SK-N-SH (cell line): ENCODE measurements at regions not wholly inside any gene's neighbourhood (a gene's known extent, or its start where the extent isn't known, plus 50 kb on each side); places are given as distances from the start of the nearest gene placed in this dataset.

Experiments
- CTCF ChIA-PET: fragments of 300-600, 350-600 bp; formaldehyde crosslinking; extraction: SDS; loops from one replicate; lab custom pipeline; 2021; lab: Yijun Ruan, JAX
- POLR2A ChIA-PET: fragments of 350-600 bp; sonication (Branson Sonifier 250); formaldehyde crosslinking; extraction: SDS; loops from one replicate; lab custom pipeline; 2020; ENCODE audit warnings: antibody characterized with exemption, inconsistent platforms; lab: Yijun Ruan, JAX
- DNase-seq: peaks from one replicate; pipeline ENCODE4 v3.0.0; 2012
- H2AFZ ChIP-seq: fragments of 200-600 bp; sonication (generic); 2 replicates; pipeline ENCODE4 v1.8.1; 2016; ENCODE audit warnings: antibody characterized with exemption, mild to moderate bottlenecking, low read depth
- H3F3A ChIP-seq: fragments of 200-600 bp; sonication (generic); replicated peaks from 2 replicates; pipeline ENCODE3; 2016; ENCODE audit warnings: antibody characterized with exemption, mild to moderate bottlenecking; ENCODE audit not compliant: insufficient read depth
- H3K27ac ChIP-seq, 2 experiments: fragments of 200-500 bp in 1 of 2; fragments of 200-600 bp in 1 of 2; sonication (Bioruptor generic) in 1 of 2; sonication (generic), shearing (Covaris generic) in 1 of 2; 2 replicates each; pipeline versions ENCODE4 v1.5.1 to v1.6.1; 2014 to 2016; ENCODE audit warnings: low read depth in 2 of 2, inconsistent platforms in 1 of 2, low read length in 1 of 2, mild to moderate bottlenecking in 1 of 2, mixed read lengths in 1 of 2
- H3K27me3 ChIP-seq: fragments of 200-600 bp; sonication (generic), shearing (Covaris generic); 2 replicates; pipeline ENCODE4 v1.6.1; 2016; ENCODE audit warnings: mixed run types; ENCODE audit not compliant: insufficient read depth
- H3K36me3 ChIP-seq, 2 experiments: fragments of 200-500 bp in 1 of 2; fragments of 200-600 bp in 1 of 2; sonication (Bioruptor generic) in 1 of 2; sonication (generic) in 1 of 2; replicated peaks in 1 of 2; 2 replicates each; pipeline versions ENCODE3 to v1.5.1; 2014 to 2016; ENCODE audit warnings: low read length in 1 of 2, mild to moderate bottlenecking in 1 of 2; ENCODE audit not compliant: insufficient read depth in 2 of 2, control insufficient read depth in 1 of 2
- H3K4me1 ChIP-seq, 2 experiments: fragments of 200-500 bp in 1 of 2; fragments of 200-600 bp in 1 of 2; sonication (Bioruptor generic) in 1 of 2; sonication (generic), shearing (Covaris generic) in 1 of 2; 2 replicates each; pipeline versions ENCODE4 v1.5.1 to v1.6.1; 2014 to 2016; ENCODE audit warnings: low read depth in 1 of 2, low read length in 1 of 2, mixed run types in 1 of 2; ENCODE audit not compliant: insufficient read depth in 2 of 2, control insufficient read depth in 1 of 2
- H3K4me2 ChIP-seq: fragments of 200-600 bp; sonication (generic), shearing (Covaris generic); 2 replicates; pipeline ENCODE4 v1.6.1; 2017; ENCODE audit warnings: mixed run types
- H3K4me3 ChIP-seq, 2 experiments: fragments of 200-500 bp in 1 of 2; fragments of 200-600 bp in 1 of 2; sonication (Bioruptor generic) in 1 of 2; sonication (generic), shearing (Covaris generic) in 1 of 2; 2 replicates each; pipeline versions ENCODE4 v1.5.1 to v1.8.1; 2014 to 2016; ENCODE audit warnings: low read depth in 2 of 2, inconsistent platforms in 1 of 2, low read length in 1 of 2, mild to moderate bottlenecking in 1 of 2, mixed read lengths in 1 of 2, moderate library complexity in 1 of 2
- H3K79me2 ChIP-seq: fragments of 200-600 bp; sonication (generic); 2 replicates; pipeline ENCODE4 v1.8.1; 2017; ENCODE audit warnings: mild to moderate bottlenecking; ENCODE audit not compliant: insufficient read depth
- H3K9ac ChIP-seq: fragments of 200-600 bp; sonication (generic); 2 replicates; pipeline ENCODE4 v1.6.1; 2017; ENCODE audit warnings: mixed run types
- H3K9me2 ChIP-seq: fragments of 200-600 bp; sonication (generic); 2 replicates; pipeline ENCODE4 v1.6.1; 2017; ENCODE audit warnings: mixed run types
- H3K9me3 ChIP-seq: fragments of 200-600 bp; sonication (generic); 2 replicates; pipeline ENCODE4 v1.6.1; 2017; ENCODE audit warnings: mixed run types, mild to moderate bottlenecking, moderate library complexity
- H4K20me1 ChIP-seq: fragments of 200-600 bp; sonication (generic); 2 replicates; pipeline ENCODE4 v1.6.1; 2017; ENCODE audit warnings: mild to moderate bottlenecking, mixed run types; ENCODE audit not compliant: insufficient read depth
- CHD2 ChIP-seq: fragments of 150-350 bp; IDR thresholded peaks from 2 replicates; pipeline ENCODE4 v1.6.1; 2018; ENCODE audit warnings: low read length; ENCODE audit not compliant: partially characterized antibody
- EP300 ChIP-seq, 2 experiments: IDR thresholded peaks; 2 replicates each; pipeline versions ENCODE4 v1.4.0 to v1.6.1; 2012; ENCODE audit warnings: borderline replicate concordance in 1 of 2, low read depth in 1 of 2, low read length in 1 of 2
- FOSL2 ChIP-seq: IDR thresholded peaks from 2 replicates; pipeline ENCODE4 v1.4.0; 2012; ENCODE audit warnings: low read depth, mild to moderate bottlenecking, moderate library complexity, borderline replicate concordance
- FOXM1 ChIP-seq: IDR thresholded peaks from 2 replicates; pipeline ENCODE4 v1.4.0; 2012; ENCODE audit warnings: low read depth, mild to moderate bottlenecking
- GABPA ChIP-seq: IDR thresholded peaks from 2 replicates; pipeline ENCODE4 v1.4.0; 2012; ENCODE audit warnings: low read depth, mild to moderate bottlenecking
- GATA2 ChIP-seq: sonication (generic); formaldehyde crosslinking; IDR thresholded peaks from 2 replicates; pipeline ENCODE4 v1.5.0; 2020; ENCODE audit warnings: mild to moderate bottlenecking, missing genetic modification reagents
- JUND ChIP-seq: IDR thresholded peaks from 2 replicates; pipeline ENCODE4 v1.4.0; 2012
- MEF2A ChIP-seq: IDR thresholded peaks from 2 replicates; pipeline ENCODE4 v1.4.0; 2012; ENCODE audit warnings: low read depth, borderline replicate concordance
- RCOR1 ChIP-seq: fragments of 150-350 bp; IDR thresholded peaks from 2 replicates; pipeline ENCODE4 v1.6.1; 2017; ENCODE audit warnings: antibody characterized with exemption, low read length
- RFX5 ChIP-seq: IDR thresholded peaks from 2 replicates; pipeline ENCODE4 v1.6.1; 2012; ENCODE audit warnings: mild to moderate bottlenecking, improper control_type of control experiment, low read length
- RXRA ChIP-seq: IDR thresholded peaks from 2 replicates; pipeline ENCODE4 v1.4.0; 2012; ENCODE audit warnings: low read depth, mild to moderate bottlenecking, borderline replicate concordance
- SIN3A ChIP-seq: IDR thresholded peaks from 2 replicates; pipeline ENCODE4 v1.6.1; 2012; ENCODE audit warnings: low read depth, mild to moderate bottlenecking, low read length, moderate library complexity, borderline replicate concordance
- TAF1 ChIP-seq: IDR thresholded peaks from 2 replicates; pipeline ENCODE4 v1.6.1; 2012; ENCODE audit warnings: low read depth, mild to moderate bottlenecking, low read length, moderate library complexity, borderline replicate concordance
- TEAD4 ChIP-seq: IDR thresholded peaks from 2 replicates; pipeline ENCODE4 v1.4.0; 2012; ENCODE audit warnings: mild to moderate bottlenecking, borderline replicate concordance; ENCODE audit not compliant: insufficient read depth
- WGBS: methylation state at CpG from one replicate; pipeline ENCODE4 v1.1.6; 2017; ENCODE audit warnings: low lambda C conversion rate; 5-methylcytosine and 5-hydroxymethylcytosine counted together
- TF ChIP-seq, protein P1 (sequence below): IDR thresholded peaks from 2 replicates; pipeline ENCODE4 v1.4.0; 2012; ENCODE audit warnings: low read depth
- TF ChIP-seq, protein P2 (sequence below): IDR thresholded peaks from 2 replicates; pipeline ENCODE4; 2012
- TF ChIP-seq, protein P3 (sequence below): fragments of 150-350 bp; IDR thresholded peaks from 2 replicates; pipeline ENCODE4 v1.6.1; 2017; ENCODE audit warnings: antibody characterized with exemption, low read length, low read depth, borderline replicate concordance
- TF ChIP-seq, protein P4 (sequence below): fragments of 200-600 bp; sonication (generic); IDR thresholded peaks from 2 replicates; pipeline ENCODE4 v1.6.1; 2017; ENCODE audit warnings: antibody characterized with exemption, mild to moderate bottlenecking, moderate library complexity
- TF ChIP-seq, protein P5 (sequence below): IDR thresholded peaks from 2 replicates; pipeline ENCODE4 v1.6.1; 2012; ENCODE audit warnings: mild to moderate bottlenecking, low read depth, low read length, moderate library complexity

DNA sequence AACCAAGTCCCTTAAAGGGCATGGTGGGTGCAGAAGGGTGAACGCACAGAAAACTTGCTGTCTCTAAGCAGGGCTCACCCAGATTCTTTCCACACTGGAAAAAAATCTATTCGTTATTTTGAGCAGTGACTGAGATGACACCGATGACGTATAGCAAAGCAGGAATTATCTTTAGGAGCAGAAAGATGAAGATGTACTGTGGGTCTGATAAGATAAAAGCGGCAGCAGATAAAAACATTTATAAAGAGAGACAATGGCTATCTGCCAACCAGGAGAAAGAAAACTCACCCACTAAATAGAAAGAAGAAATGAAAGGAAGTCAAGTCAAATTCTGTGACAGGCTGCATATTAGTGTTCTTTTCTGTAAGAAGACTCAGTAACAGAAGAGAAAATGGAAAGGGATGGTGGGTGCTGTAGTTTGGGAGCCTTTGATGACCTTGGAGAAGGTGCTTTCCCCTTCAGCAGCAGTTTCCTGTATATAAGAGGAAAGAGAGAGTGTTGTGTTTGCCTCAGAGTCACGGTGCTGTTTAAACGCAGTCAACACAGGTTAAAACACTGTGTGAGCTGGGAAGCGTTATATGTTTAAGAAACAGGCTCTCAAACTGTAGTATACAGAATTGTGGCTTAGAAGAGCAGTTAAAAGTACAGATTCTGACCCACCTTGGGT is 111.6 kb downstream of the AQP9 start:
- CTCF ChIA-PET = no interaction called here
- Histone ChIP-seq H3K36me3 (no peaks in the 10 kb centered on the region), H2AFZ (no peak overlapping the region), H3K4me1 (peaks cover 0 to 17% of the 10 kb centered on the region in 2 experiments; a peak in 2 of 4 replicates), H3K9me3 (no peaks in the 10 kb centered on the region), H3K9me2 (no peaks in the 10 kb centered on the region), H3K4me2 (no peak overlapping the region), H3K79me2 (no peaks in the 10 kb centered on the region), H3K9ac (no peak overlapping the region), H3K27ac (peak overlapping the region in 1 of 2 experiments; percentile 55; a peak in 1 of 4 replicates), H4K20me1 (no peaks in the 10 kb centered on the region), H3K4me3 (no peak overlapping the region), H3K27me3 (no peaks in the 10 kb centered on the region; the same call in 1 of the 2 replicates), H3F3A (no peaks in the 10 kb centered on the region)
- 50% methylated on average over 8 of the region's 8 CpGs for WGBS
- POLR2A ChIA-PET = no interaction called here
- TF ChIP-seq, protein P1, sequence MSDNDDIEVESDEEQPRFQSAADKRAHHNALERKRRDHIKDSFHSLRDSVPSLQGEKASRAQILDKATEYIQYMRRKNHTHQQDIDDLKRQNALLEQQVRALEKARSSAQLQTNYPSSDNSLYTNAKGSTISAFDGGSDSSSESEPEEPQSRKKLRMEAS = no peak
- TF ChIP-seq SIN3A = no peak
- TF ChIP-seq RXRA = no peak
- no peak for TF ChIP-seq GABPA
- no peak for TF ChIP-seq FOSL2
- TF ChIP-seq, protein P2, sequence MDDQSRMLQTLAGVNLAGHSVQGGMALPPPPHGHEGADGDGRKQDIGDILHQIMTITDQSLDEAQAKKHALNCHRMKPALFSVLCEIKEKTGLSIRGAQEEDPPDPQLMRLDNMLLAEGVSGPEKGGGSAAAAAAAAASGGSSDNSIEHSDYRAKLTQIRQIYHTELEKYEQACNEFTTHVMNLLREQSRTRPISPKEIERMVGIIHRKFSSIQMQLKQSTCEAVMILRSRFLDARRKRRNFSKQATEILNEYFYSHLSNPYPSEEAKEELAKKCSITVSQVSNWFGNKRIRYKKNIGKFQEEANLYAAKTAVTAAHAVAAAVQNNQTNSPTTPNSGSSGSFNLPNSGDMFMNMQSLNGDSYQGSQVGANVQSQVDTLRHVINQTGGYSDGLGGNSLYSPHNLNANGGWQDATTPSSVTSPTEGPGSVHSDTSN = no peak
- no peak for TF ChIP-seq MEF2A
- TF ChIP-seq GATA2 (CRISPR knock-in tag) = peak; percentile 62
- TF ChIP-seq TEAD4 = no peak
- TF ChIP-seq TAF1 = no peak
- peak in 1 of 2 experiments; percentile 75; a peak in 2 of 4 replicates for TF ChIP-seq EP300 (IDR thresholded peaks at IDR 0.05; ENCODE audit: borderline replicate concordance in 1 of 2, low read depth in 1 of 2, low read length in 1 of 2)
- TF ChIP-seq, protein P3, sequence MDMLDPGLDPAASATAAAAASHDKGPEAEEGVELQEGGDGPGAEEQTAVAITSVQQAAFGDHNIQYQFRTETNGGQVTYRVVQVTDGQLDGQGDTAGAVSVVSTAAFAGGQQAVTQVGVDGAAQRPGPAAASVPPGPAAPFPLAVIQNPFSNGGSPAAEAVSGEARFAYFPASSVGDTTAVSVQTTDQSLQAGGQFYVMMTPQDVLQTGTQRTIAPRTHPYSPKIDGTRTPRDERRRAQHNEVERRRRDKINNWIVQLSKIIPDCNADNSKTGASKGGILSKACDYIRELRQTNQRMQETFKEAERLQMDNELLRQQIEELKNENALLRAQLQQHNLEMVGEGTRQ = no peak
- TF ChIP-seq RFX5 = no peak
- TF ChIP-seq JUND = no peak
- TF ChIP-seq, protein P4, sequence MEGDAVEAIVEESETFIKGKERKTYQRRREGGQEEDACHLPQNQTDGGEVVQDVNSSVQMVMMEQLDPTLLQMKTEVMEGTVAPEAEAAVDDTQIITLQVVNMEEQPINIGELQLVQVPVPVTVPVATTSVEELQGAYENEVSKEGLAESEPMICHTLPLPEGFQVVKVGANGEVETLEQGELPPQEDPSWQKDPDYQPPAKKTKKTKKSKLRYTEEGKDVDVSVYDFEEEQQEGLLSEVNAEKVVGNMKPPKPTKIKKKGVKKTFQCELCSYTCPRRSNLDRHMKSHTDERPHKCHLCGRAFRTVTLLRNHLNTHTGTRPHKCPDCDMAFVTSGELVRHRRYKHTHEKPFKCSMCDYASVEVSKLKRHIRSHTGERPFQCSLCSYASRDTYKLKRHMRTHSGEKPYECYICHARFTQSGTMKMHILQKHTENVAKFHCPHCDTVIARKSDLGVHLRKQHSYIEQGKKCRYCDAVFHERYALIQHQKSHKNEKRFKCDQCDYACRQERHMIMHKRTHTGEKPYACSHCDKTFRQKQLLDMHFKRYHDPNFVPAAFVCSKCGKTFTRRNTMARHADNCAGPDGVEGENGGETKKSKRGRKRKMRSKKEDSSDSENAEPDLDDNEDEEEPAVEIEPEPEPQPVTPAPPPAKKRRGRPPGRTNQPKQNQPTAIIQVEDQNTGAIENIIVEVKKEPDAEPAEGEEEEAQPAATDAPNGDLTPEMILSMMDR = no peak
- TF ChIP-seq, protein P5, sequence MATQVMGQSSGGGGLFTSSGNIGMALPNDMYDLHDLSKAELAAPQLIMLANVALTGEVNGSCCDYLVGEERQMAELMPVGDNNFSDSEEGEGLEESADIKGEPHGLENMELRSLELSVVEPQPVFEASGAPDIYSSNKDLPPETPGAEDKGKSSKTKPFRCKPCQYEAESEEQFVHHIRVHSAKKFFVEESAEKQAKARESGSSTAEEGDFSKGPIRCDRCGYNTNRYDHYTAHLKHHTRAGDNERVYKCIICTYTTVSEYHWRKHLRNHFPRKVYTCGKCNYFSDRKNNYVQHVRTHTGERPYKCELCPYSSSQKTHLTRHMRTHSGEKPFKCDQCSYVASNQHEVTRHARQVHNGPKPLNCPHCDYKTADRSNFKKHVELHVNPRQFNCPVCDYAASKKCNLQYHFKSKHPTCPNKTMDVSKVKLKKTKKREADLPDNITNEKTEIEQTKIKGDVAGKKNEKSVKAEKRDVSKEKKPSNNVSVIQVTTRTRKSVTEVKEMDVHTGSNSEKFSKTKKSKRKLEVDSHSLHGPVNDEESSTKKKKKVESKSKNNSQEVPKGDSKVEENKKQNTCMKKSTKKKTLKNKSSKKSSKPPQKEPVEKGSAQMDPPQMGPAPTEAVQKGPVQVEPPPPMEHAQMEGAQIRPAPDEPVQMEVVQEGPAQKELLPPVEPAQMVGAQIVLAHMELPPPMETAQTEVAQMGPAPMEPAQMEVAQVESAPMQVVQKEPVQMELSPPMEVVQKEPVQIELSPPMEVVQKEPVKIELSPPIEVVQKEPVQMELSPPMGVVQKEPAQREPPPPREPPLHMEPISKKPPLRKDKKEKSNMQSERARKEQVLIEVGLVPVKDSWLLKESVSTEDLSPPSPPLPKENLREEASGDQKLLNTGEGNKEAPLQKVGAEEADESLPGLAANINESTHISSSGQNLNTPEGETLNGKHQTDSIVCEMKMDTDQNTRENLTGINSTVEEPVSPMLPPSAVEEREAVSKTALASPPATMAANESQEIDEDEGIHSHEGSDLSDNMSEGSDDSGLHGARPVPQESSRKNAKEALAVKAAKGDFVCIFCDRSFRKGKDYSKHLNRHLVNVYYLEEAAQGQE = no peak
- no peak for TF ChIP-seq CHD2
- TF ChIP-seq FOXM1 = no peak
- 0 out of 2 replicates have a peak, but pooled peaks have one; percentile 18 for TF ChIP-seq RCOR1
- no peak for DNase-seq
